Retina (tissue), 1 donor: ENCODE measurements at regions not wholly inside any gene's neighbourhood (a gene's known extent, or its start where the extent isn't known, plus 50 kb on each side); places are given as distances from the start of the nearest gene placed in this dataset.
"Not testable (repeated sequence)": the region's sequence is repeated elsewhere in the genome, so short reads cannot be mapped to it uniquely, and the experiment has no call there.

Experiments used
- DNase-seq: peaks from one replicate; pipeline ENCODE4 v3.0.0-alpha.2; 2016

DNA sequence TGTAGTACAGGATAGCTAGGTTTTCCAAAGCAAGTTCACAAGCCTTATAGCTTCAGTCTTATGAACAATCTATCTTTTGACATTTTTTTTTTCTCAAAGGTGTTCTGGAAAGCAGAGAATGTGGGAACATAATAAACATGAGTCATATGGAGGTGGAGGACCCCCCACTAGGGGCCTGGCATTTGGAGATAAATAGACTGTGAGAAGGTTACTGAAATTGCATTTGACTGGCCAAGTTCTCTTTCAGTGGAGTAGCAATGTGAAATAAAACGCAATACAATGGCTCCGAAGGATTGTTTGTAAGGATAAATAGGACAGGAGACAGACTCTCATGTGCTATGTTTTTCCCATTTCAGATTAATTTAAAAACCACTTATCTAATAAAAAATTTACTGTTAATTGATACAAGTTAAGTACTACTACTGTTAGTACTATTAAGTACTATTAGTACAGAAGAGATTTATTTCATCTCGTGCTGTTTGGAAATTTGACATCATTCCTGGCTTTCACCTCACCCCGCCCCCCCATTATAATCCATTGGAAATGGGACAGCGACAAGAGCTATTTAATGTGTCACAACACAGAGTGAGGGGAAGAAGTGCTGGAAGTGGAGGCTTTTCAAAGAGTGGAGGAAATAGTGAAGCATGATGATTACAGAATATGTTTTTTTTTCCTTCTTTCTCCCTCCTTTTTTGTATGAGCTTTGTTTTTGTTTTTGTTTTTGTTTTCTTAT, 122.6 kb upstream of the ID4 start:
- DNase-seq: no peak

DNA sequence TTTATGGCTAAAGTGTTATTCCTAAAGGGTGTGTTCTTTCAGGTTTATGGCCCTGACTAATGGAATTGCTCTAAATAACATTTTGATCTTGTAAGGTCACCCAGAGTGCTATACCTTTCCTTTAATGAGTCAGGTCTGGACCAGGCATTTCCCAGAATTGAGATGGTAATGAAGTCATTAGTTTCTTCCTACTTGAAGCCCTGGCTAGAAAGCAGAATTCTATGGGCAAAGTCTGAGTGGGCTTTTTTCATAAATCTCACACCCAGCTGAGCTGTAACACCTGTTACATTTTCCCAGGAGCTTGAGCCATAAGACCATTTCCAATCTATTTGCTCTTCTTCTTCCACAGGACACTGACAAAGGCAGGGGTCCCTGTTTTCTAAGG, 122.0 kb upstream of the ID4 start:
- no peak for DNase-seq

DNA sequence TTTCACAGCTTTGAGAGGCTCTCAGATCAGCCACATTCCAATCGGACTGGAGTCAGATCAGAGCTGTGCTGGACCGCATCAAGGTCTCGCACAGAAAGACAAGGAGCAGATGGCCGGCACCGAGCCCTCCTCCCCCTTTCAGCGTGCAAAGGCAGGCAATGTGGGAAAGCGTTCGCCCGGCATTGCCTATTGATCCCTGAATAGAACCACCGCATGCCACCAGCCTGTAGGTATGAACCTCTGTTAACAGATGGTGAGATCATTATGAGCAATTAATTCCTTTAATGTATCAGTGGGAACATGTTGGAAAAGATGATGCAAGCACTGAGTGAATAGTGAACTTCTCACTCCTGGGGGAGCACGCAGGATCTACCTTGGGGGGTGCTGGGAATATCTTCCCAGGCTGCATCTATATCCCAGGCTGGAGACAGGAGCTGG, 117.5 kb upstream of the ID4 start:
- peak; percentile 72 for DNase-seq

DNA sequence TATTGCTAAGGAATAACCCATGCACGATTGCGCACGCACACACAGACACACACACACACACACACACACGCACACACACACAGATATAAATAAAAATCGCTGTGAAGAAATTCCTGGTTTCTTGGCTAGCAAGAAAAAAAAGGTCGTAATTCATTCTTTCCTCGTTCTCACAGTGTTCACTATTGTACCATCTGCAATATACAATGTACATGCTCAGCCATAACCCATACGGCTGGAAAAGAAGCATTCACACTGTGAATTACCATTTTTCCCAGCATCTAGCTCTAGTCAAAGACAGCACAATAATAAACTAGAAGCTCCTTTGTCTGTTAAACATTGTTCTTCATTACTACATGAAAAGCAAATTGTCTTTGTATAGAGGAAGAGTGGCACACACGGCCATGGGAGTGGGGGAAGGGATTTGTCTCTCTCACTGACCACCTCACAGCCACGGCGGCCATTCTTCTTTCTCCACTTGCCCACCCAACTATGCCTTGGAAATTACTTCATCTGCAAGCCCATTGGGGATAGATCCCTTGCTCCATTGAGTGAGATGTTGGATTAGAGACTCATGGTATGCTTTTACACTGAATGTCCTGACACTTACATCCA, 115.3 kb upstream of the ID4 start:
- no peak for DNase-seq

DNA sequence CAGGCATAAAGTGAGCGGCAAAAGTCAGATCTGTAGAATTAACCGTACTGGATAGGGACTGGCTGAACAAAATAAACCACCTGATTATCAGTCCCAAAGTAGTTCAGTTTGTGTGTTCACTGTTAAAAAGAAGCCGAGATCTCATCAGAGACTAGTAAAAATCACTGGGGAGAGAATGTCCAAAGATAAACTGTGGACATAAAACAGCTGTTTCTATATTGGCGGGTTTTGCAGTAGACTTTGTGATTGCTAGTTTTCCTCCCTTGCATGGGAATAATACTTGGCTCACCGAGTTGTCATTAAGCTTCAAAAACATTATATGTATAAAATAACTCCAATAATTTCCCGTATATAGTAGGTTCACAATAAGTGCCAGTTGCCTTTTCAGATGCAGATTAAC, 114.2 kb upstream of the ID4 start:
- no peak for DNase-seq

DNA sequence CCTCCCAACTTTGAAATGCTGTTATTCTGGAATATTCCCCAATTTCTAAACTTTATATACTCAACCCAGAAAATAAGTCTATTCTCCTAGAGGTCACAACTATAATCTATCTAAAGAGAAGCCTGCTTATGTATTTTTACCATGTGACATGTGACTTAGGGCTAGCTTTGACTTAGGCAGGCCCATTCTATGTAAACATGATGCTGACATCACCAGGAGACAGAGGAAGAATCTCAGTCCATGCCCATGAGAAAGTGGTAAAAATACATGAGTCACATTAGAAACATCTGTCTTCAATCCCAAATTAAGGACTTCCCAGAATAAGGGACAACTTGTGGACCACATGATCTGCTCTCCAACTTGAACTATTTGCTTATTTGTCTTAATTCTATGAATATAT, 113.6 kb upstream of the ID4 start:
- no peak for DNase-seq

DNA sequence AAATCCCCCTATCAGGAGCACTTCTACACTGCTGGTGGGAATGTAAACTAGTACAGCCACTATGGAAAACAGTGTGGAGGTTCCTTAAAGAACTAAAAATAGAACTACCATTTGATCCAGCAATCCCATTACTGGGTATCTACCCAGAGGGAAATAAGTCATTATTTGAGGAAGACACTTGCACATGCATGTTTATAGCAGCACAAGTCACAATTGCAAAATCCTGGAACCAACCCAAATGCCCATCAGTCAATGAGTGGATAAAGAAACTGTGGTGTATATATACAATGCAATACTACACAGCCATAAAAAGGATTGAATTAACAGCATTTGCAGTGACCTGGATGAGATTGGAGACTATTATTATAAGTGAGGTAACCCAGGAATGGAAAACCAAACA, 111.7 kb upstream of the ID4 start:
- not testable (repeated sequence) for DNase-seq

DNA sequence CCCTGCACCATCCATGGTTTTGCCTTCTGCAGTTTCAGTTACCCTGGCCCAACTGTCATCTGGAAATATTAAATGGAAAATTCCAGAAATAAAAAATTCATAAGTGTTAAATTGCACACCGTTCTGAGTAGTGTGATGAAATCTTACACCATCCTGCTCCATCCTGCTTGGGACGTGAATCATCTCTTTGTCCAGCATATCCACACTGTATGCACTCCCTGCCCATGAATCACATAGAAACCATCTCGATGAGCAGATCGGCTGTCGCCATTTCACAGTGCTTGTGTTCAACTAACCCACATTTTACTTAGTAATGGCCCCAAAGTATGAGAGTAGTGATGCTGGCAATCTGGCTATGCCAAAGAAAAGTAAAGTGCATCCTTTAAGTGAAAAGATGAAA, 105.9 kb upstream of the ID4 start:
- no peak for DNase-seq

DNA sequence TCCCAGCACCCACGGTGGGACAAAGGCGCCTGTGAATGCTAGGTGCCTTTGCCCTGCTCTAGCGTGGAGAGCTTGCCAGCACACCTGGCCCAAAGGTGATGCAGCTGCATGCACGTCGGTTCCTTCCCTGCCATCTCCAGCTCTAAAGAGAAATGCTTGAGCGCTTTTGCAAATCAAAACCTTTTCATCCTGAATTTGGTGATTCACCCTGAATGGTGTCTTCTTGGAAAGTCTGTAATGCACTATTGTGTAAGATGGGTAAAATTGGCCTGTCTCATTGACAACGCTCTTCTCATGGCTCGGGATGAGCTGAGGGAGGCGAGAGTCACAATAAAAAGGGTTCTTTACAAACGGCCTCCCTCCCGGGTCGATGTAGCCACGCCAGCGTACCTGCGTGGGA, 103.1 kb upstream of the ID4 start:
- no peak for DNase-seq

DNA sequence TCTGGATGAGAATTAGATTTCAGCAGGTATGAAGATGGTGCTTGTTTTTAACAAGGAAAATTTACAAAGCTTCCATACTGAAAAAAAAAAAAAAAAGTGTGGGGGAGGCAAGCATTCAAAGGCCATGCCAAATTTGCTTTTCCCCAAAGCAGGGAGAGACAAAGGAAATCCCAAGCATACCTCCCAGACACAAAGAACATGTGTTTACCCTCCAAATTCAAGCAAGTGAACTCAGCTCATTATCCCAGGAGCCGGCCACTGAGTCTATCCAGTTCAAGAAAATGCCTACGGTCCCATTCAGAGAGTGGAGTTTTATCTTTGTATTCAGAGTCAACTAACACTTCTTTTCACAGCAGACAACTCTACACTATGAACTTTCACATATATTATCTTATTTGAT, 102.7 kb upstream of the ID4 start:
- no peak for DNase-seq

DNA sequence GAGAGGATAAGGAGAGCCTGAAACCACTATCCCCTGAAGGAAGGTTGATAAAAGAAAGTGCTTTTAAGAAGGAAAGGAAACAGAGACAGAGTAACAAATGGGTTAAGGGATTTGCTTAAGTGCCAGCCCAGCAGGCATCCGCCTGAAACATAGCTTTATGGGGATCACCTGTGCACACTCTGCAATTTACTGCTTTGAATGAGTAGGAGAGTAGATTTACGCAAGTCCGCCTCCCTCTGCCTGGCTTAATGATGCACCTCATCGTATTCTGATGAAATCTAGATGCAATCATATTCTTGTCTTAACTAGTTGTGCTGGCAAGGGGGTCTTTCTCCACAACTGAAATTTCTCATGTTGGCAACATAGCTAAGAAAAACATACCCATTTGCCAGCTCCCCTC, 101.1 kb upstream of the ID4 start:
- DNase-seq: no peak

DNA sequence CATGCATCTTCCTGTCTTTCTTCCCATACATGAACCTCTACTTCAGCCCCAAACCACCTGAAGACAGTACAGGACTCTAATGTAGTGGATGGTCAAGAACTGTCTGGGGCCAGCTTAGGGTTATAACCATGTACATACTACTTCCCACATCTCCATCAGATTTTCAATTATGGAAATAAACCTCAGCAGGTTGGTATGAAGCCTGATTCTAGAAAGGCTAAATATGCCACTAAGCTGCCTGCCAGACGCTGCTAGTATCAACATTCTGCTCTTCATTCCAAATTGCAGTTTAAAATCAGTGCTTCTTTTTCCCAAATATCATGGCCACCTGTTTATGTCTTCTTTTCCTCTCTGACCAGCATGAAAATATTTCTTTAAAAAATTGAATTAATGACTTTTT, 99.2 kb upstream of the ID4 start:
- DNase-seq: no peak

DNA sequence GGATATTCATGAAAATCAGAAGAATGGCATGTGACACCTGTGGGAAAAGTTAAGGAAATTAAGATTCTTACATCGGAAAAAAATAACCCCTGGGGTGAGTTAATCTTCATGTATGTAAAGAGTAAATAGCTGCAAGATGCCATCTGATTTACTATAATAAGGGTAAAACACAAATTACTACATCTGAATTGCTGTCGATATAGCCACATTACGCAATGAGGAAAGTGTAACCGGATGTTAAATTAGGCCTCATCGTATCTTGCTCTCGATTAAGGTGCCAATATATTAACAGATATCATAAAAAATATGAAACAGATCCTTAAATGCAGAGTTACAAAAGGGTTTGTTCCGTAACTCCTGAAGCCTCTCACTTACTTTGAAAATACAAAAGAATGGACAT, 87.4 kb upstream of the ID4 start:
- no peak for DNase-seq

DNA sequence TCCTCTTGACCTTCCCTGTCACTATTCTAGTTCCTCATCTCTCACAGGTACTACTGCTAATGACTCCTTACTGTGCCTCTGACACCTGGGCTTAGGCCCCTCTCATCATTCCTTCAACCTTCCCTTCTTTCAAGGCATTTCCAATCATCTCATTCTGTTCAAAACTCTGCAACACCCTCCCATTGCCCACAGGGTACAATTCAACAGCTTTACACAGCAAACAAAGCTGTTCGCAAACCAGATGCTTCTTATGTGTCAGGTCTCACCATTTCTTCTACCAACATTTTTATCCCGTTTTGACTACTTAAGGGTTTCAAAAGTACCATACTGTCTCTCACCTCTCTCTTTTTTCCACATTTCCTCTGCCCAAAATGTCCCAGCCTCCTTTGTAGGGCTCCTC, 84.4 kb upstream of the ID4 start:
- DNase-seq: no peak

DNA sequence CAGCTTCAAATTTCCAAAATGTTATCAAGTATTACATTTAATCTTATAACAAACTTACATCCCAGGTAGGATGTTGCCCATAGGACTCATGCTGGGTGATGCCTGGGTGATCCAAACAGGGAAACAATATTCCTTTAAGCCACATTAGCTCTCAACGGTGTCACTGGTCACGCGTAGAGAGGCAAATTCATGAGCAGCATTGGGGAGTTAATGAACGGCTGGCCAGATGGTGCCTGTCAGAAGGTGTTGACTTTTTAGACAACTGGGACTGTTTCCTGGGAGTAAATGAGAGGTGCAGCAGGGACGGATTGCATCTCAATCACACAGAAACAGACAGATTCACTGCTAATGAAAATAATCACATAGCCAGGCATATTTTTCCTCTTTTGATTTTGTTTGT, 83.3 kb upstream of the ID4 start:
- peak; percentile 22 for DNase-seq

DNA sequence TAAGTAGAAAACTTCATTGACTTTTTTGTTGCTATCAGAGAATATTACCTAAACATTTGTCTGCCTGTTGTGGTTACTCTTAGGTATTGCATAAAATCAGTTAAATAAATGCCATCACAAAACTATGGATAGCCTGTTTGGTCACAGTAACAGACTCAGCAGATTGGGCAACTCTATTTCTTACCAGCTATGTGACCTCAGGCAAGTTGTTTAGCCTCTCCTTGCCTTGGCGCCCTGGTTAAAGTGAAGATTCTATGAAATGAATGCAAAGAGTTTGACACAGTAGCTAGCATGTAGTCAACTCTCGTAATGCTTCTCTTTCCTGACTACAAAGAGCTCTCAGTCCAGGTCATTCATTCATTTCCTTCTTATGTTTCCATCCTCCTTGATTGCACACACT, 82.5 kb upstream of the ID4 start:
- no peak for DNase-seq

DNA sequence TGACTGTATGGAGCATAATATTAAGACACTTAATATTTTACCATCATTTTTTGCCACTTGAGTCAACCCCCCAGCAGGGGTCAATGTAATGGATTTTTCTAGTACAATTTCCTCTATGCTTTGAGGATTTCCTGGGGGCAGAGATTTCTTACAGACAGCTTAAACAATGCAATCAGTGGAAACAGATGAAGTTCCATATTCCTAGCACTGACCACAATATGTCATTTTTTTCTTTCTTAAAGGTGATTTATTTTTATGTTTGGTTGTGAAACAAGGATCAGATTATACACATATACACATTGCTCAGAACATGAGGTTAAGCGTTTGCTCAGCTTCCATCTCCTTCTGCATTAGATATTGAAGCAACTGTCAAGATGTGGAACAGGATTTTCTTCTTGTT, 82.0 kb upstream of the ID4 start:
- DNase-seq: no peak

DNA sequence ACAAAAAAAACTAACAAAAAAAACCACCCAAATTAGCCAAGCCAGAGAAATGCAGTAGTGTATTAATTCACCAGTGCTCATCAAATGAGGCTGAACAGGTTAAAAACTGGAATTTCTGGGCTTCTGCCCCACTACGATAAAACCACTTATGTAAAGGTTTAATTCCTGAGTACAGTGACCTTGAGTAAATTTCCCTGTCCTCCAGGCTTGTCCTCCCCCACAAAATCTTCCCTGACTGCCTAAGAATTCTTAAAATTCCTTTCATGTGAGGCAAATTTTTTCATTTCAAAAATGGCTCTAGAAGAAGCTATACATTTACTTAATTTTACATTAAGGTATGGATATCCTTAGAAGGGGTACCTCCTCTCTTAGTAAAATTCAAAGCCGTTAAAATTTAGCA, 80.1 kb upstream of the ID4 start:
- no peak for DNase-seq

DNA sequence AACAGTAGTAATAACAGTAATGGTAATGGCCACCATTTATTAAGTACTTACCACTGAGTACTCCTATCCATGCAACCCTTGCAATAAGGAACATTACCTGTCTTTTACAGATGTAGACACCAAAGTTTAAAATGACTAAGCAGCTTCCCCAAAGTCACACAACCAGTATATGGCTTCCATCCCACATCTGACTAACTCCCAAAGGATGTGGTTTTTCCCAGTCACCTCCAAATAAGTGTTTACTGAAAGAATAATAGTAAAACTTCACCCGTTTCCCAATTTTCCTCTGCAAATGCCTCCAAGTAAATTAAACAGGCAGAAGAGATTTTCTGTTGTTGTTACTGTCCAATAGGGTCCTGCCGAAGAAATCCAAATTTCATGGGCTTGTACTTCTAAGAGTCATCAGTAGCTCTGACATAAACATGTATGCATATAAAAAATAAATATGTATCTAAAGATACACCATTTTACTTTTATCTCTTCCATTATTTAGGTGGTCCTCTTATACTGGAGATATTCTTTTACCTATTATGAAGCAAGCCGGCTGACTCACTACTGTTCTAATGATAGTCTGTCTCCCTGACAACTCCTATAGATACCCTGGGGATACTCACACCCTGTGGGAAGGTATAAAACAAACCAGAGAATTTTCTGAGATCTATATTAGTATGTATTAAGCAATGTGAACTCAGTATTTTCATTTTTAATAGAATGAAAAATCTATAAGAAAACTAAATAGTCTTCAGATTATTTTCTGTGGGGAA, 77.9 kb upstream of the ID4 start:
- DNase-seq: no peak

DNA sequence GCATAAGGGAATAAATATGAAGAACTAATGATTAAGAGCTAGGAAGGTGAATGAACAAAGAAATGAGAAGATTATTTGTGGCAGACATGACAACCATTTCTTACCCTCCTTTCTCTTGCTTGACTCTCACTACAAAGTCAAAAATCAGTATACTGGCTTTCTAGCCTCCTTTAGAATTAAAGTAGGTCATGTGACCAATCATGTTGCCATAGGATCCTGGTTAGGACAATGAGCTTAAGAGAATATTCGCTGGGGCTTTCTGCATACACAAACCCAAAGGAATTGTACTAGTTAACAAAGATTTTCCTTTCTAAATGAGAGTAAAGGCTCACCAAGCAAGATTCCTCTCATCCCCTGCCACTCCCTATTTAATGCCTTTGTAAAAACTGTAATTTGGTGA, 76.0 kb upstream of the ID4 start:
- no peak for DNase-seq

DNA sequence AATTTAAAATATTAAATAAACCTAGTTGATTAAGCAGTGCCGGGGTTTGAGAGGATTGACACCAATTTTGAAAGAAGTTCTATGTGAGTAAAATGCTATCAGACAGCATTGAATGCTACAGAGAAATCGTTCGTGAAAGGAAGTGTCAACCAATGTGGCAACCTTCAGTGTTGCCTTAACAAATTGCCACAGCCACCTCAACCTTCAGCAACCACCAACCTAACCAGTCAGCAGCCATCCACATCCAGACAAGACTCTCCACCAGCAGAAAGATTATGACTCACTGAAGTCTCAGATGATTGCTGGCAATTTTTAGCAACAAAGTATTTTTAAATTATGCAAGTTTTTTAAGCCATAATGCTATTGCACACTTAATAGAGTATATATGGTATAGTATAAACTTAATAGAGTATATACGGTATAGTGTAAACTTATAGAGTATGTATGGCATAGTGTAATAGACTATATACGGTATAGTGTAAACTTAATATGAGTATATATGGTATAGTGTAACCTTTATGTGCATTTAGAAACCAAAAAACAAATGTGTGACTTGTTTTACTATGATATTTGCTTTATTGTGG, 65.3 kb upstream of the ID4 start:
- no peak for DNase-seq

DNA sequence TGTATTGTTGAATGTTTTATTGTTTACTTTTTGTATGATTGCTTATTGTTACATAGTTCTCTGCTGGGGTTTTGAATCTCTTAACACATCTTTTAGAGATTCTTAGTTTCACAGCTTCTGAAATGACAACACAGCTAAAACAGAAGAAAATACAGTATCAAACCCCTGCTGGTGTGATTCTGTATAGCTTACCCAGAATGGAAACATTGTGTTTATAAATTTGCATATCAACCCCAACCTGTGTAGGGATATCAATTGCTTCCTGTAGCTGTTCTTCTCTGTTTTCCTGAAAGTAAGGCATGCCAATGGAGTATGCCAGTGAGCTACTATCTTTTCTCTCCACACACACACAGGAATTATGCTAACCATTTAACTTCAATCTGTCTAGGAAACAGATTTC, 64.3 kb upstream of the ID4 start:
- no peak for DNase-seq

DNA sequence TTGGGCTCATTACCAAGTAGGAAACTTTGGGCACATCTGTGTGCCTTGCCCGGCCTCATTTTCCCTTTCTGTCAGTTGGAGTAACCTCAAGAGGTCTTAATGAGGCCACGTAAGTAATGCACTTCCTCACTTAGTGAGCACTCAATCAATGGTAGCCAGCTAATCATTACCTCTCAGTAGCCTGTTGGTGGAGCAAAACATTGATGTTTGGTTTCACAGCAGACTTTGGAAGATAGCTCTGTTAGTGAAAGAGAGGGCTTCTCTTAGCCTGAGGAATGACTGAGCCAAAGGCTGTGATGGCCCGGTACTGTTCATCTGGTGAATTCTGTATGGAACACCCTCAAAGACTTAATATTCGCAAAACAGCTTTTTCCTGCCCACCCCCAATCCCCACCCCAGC, 55.9 kb upstream of the ID4 start:
- DNase-seq: no peak

DNA sequence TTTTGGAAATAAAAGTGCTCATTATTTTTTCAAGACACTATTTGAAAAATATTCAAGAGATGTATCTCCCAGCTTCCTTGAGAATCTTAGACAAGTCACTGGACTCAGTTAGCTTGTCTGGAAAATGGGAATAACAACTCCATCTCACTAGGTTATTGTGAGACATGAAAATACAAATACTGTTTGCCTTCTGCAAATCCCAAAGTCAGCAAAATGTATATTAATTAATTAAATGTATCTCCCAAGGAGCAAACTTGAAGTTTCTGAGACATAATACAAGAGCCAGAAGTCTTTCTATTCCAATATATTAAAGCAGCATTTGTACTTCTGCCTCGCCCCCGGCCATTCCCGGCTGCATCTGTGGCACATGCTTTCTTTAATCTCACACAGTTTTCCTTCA, 54.6 kb upstream of the ID4 start:
- DNase-seq: no peak
